Astrocyte of the spinal cord (primary cell): ENCODE measurements at regions not wholly inside any gene's neighbourhood (a gene's known extent, or its start where the extent isn't known, plus 50 kb on each side); places are given as distances from the start of the nearest gene placed in this dataset.

ENCODE experiments used
- DNase-seq: peaks from one replicate; pipeline ENCODE4 v3.0.0; 2011; ENCODE audit warnings: low read depth, low spot score
- H3K4me3 ChIP-seq: 2 replicates; pipeline ENCODE4 v1.5.1; 2011; ENCODE audit warnings: low read depth, mild to moderate bottlenecking, low read length, moderate library complexity
- CTCF ChIP-seq: IDR thresholded peaks from 2 replicates; pipeline ENCODE4 v1.5.1; 2012; ENCODE audit warnings: low read depth, mild to moderate bottlenecking, low read length, inconsistent platforms
- in situ Hi-C: cut with HindIII; loops from 2 replicates; pipeline ENCODE4 v1.10.0; 2017; ENCODE audit warnings: low sequenced_read_pairs

GRCh38 chr15:35751413-35752133 lies 205.6 kb upstream of the DPH6 start:
- in situ Hi-C loops: no loop called here
- no peak overlapping the region for H3K4me3 ChIP-seq
- DNase-seq: peak; percentile 74
- peak; percentile 74 for TF ChIP-seq CTCF

- H3K4me3 ChIP-seq: no peak overlapping the region
- no peak for TF ChIP-seq CTCF
- in situ Hi-C loops: no loop called here
- DNase-seq: no peak
Observed at GRCh38 chr15:35752134-35752466, 206.1 kb upstream of the DPH6 start.

GRCh38 chr15:35753486-35753885 lies 207.5 kb upstream of the DPH6 start:
- DNase-seq: peak; percentile 77
- H3K4me3 ChIP-seq: no peak overlapping the region
- no peak for TF ChIP-seq CTCF
- in situ Hi-C loops: no loop called here

GRCh38 chr15:35755237-35755802 lies 209.4 kb upstream of the DPH6 start:
- TF ChIP-seq CTCF: no peak
- in situ Hi-C loops: no loop called here
- no peak for DNase-seq
- no peak overlapping the region for H3K4me3 ChIP-seq

- no peak overlapping the region for H3K4me3 ChIP-seq
- in situ Hi-C loops: no loop called here
- TF ChIP-seq CTCF: no peak
- DNase-seq: no peak
Observed at GRCh38 chr15:35756623-35757022, 210.7 kb upstream of the DPH6 start.

GRCh38 chr15:35757361-35757760 lies 211.4 kb upstream of the DPH6 start:
- in situ Hi-C loops: no loop called here
- no peak for DNase-seq
- no peak for TF ChIP-seq CTCF
- H3K4me3 ChIP-seq: no peak overlapping the region
